Kidney capillary endothelial cell (primary cell): ENCODE measurements at regions not wholly inside any gene's neighbourhood (a gene's known extent, or its start where the extent isn't known, plus 50 kb on each side); places are given as distances from the start of the nearest gene placed in this dataset.
"Not testable (repeated sequence)": the region's sequence is repeated elsewhere in the genome, so short reads cannot be mapped to it uniquely, and the experiment has no call there.

ENCODE experiments used
- DNase-seq: peaks from one replicate; pipeline ENCODE4 v3.0.0-alpha.2; 2018; ENCODE audit warnings: low spot score

DNA sequence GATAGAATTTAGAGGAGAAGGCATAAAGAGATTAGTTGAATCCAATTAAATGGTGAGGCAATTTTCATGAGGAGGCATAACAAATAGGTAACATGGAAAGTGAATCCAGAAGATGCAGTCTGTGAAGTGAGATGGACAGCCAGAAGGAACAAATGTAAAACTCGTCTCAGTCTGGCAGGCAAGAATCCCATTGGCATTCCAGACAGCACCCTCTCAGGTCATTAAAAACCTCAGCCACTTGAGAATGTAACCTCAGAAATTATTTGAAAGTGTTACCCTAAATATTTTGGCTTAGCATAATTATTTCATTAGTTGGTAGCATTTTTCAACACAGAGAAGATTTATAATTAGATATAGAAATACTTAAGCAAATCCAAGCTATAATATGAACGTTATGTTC, 342.3 kb downstream of the LRRC3B start:
- DNase-seq = no peak

DNA sequence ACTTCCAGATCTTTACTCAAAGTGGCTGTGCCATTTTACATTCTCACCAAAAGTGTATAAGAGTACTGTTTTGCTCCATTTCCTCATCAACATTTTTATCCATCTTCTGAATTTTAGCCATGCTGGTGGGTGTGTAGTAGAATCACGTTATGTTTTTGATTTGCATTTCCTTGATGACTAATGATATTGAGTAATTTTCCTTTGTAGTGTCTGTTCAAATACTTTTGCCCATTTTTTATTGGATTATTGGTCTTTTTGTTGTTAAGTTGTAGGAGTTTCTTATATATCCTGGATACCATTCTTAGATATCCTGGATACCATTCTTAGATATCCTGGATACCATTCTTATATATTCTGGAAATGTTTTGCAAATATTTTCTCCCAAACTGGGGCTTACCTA, 344.9 kb downstream of the LRRC3B start:
- DNase-seq = peak; percentile 72

DNA sequence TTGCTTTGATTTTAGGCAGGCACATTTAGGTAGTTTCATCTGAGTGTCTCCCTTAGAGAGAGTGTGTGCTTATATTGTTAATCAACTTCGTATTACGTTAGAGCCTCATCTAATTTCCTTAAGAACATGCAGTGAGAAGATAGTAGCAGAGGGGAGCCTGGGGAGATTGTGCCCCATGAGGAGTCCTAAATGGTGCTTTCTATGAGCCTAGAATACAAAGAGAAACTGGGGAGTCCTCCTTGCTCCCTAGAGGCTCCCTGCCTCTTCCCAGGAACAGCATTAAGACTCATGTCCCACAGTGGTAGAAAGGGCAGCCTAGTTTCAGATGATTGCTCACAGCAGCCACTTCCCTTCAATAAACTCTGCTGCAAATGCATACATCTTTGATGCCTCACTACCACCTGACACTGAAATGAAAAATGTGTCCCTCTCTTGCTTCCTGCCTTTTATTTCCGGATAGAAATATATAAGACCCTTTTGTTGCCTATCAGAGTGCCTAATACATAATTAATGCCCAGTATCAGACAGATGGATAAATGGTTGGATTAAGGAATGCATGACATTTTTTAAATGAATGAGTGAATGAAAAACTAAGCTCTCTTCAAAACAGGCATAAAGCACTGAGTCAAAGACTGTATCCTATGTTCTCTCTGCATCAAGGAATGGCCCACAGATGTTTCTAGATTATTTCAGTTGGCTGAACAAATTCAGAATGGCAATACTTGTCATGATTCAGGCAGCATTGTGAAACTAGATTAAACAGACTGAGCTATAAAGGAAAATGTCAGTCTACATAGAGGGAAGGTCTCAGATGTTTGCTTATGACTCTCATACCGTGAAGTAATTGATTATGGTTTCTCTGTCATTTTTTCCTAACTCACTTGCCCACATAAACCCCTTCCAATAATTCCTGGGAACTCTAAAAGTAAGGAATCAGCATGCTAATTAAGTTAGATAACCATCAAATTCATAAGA, 362.1 kb downstream of the LRRC3B start:
- no peak for DNase-seq

DNA sequence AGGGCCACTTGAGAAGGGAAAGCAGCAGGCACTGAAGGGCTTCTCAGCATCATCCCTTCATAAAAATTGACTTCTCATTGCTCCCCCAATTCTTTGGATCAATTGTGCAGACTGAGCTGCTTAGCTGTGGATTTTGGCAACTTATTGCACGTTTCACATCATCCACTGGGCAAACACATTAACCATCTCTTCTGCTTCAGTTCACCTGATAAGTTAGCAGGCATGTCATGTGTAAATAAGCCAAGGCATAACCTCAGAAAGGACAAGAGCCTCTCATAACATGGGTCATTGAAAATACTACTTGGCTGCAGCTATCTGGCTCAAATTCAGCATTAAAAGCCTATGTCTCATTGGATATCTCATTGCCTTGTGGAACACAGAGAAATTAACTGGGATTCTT, 366.5 kb downstream of the LRRC3B start:
- no peak for DNase-seq

DNA sequence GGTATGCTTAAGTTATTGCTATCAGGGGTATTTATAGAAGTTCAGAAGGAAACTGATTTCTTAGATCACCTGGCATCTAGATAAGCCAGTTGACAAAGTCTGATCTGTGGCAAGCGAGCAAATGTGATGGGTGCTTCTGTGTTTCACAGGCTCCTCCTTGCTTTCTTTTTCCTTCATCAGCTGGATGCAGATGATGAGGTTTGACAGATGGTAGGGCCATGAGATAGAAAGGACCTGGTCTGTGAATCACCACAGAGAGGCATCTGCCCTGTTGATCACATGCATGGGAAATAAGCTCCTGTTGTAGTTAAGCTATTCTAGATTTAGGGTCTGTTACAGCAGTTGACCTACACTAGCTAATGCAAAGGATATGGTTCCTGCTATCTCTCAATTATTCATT, 372.0 kb downstream of the NEK10 start:
- DNase-seq = no peak

DNA sequence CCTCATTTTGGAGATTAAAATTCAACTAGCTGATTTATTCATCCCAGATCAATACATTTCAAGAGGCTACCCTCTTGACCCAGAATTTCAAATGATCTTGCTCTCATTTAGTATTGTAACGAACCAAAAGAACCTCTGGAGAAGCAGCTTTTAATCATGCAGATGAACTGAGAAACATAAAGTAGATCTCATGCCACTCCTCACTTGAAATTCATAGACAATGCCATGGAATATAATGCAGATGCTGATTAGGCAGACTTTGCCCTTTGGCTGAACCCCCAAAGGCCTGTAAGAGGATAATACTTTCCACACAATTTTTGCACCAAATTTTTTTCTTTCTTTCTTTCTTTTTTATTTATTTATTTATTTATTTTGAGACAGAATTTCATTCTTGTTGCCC, 358.3 kb downstream of the NEK10 start:
- DNase-seq = no peak

DNA sequence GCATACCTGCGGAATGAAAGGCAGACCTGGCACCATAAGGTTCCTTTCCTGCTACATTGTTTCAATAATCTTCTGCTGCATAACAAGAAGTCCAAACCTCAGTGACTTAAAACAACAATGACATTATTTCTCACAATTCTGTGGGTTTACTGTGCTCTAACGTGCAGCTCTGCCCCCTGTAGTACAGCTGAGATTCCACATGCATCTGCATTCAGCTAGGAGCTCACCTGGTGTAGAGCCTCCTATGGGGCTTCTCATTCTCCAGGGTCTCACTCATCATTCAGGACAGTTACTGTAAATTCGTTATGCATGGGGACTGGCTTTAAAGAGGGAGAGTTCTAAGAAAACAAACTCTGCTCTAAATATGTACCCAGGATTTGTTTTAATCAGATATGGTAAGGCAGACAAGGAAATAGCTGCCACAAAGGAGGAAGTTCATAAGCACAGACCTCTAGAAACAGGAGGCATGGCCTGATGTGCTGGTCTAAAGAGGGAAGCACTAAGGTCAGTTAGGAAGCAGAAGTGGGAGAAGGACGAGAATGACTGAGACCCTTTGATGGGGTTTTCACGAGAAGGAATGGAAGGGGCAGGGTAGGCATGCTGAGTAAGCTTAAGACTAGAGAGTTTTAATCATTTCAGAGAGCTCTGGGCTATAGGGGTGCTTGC, 347.0 kb downstream of the NEK10 start:
- no peak for DNase-seq

DNA sequence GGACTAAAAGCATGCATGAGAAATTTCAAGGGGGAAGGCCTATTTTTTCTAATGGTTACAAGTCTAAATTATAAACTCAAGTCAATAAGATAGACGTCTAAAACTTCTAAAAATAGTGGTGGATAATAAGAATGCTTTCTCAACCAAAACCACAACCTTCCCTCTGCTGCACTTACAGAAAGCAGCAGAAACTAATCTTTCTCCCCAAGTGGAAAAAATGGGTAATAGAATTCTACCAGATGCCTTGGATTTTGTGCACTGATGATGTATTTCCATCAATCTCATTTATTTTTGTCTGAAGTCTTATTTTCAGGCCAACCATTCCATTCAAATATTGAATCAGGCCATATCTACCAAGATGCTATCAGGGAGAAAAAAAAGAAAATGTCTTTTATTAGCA, 344.7 kb downstream of the NEK10 start:
- no peak for DNase-seq

DNA sequence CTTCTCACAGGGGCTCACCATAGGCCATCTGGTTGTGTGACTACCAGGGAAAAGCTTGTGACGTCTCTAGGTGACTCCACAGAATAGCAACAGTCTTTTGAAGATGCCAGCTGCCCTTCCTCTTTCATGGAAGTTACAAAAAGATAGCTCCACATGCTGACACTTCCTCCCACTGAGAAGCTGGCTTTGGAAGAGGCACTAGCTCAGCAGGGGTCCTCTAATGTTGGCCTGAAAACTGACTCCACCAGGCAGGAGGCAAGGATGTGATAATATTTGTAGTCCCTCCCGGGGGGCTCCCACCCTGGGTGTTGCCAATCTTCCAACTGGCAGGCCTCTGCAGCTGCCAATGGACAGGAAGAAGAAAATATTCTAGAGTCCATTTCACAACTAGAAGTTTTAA, 343.5 kb downstream of the NEK10 start:
- no peak for DNase-seq

DNA sequence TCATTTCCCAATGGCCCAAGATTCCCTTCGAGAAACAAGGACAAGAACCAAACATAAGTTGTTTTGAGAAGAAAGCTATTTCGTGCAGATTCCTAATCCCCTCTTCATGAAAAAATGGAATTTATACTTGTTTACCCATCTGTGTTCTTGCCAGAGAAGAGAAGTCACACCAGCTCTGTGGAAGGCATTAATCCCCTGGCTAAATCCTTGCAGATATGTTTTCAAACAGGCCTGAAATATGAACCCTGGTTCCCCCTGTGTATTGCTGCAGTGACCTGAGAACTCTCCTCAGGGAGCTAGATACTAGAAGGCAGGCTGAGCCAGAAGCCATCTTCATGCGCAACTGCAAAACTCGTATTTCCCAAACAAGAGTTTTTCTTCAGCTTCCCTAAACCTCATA, 337.7 kb downstream of the NEK10 start:
- DNase-seq = no peak

DNA sequence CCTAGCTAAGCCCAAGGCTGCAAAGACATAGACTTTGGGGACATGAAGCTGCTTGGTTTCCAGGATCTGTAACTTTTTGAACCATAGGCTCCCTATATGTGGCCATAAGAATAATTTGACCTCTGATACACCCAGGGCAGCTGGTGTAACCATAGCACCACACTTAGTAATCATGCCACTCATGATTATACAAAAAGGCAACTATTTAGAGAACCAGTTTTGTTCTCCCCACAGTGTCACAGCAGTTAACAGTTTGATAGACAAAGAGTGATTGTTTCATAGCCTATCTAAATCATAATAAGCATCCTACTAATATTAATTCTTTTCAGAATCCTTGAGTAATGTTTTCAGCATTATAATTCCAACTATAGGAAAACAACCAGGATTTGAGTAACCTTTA, 334.9 kb downstream of the NEK10 start:
- no peak for DNase-seq

DNA sequence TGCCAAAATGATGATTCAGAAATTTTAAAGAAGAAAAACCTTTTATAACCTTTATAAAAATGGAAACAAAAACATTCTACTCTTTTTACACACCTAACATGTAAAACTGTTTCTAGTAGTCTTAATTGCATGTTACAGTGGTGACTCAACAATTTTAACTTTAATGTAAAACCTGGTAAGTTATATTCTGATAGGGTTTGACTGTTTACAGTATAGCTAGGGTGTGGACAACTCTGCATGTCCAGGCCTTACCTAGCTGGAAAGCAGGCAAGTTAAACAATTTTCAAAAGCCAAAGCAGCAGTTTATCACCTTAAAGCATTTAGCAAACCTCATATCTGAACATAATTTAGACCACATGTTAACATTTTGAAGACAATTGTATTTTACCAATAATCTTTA, 328.5 kb downstream of the NEK10 start:
- DNase-seq = no peak

DNA sequence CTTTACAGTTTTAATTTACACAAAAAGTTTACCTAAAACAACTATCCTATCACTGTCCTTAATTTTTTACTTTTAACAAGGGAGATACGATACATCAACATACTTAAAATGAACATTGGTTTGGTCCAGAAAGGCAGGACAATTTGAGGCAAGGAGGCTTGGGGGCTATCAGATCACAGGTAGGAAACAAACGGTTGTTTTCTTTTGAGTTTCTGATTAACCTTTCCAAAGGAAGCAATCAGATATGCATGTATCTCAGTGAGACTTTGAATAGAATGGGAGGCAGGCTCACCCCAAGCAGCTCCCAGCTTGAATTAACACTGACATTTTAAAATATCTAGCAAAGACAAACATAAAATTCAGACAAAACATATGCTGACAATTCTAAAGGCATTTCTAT, 326.6 kb downstream of the NEK10 start:
- not testable (repeated sequence) for DNase-seq

DNA sequence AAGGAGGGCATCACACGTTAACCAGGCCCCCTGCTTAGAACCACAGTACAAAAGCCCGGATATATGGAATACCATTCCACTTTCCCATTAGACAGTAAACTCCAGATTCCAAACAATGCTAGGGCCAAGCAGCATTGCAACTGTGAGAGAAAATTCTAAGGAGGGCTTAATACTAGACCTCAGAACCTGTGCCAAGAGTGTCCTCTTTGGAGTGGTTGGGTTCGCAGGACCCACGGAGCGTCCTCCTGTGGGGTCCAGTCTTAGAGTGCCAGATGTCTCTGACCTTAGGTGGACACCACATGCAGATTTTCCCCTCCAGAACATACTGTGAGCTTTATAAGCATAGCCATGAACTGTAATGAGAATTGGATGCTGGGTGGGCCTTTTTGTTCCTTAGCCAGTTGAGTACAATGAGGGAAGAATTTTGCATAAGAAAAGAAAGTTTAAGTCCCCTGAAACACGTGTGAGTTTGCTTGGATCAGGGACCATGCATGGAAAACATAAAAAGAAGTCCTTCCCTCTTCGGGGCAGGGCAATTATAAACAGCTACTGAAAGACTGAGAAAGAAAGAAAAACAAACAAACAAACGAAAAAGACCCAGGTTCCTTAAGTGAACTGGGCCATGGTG, 325.7 kb downstream of the NEK10 start:
- no peak for DNase-seq

DNA sequence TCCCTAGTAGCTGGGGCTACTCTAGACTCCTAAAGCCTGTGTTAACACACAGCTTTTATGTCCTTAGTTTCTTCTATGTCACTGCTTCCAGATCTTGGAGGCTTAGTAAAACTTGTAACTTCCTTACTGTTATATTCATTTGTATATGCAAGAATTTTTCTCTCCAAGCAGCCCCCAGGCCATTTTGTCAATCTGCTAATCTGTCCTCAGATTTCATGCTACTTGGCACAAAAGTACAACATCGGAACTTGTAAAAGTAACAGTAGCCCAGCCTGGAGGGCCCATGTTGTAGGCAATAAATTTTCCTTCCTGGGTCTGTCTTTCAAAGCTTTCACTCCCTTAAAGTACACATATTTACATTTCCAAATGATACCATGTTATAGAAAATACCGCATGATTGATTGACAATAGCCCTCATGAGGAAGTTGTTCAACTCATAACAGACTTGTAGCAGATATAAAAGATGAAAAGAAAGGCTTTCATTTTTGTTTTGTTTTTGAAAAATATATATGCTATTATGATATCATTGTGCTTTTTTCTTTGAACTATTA, 324.2 kb downstream of the NEK10 start:
- DNase-seq = no peak

DNA sequence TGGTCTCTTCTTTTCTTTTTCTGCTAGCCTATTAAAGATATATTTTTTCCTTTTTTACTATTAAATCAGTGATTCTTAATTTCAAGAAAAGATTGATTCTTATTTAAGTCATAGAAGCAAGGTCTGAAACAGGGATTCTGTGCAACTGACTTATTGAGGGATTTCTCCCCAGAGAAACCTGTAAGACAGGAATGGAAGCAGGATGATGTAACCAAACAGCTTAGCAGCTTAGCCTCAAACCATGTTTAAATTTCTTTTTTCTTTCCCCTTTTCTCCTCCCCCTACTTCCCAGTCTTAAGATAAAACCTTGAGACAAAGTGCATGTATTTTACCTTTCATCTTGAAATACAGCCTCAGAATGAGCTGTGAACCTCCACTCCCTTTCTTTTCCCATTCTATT, 322.8 kb downstream of the NEK10 start:
- DNase-seq = no peak

DNA sequence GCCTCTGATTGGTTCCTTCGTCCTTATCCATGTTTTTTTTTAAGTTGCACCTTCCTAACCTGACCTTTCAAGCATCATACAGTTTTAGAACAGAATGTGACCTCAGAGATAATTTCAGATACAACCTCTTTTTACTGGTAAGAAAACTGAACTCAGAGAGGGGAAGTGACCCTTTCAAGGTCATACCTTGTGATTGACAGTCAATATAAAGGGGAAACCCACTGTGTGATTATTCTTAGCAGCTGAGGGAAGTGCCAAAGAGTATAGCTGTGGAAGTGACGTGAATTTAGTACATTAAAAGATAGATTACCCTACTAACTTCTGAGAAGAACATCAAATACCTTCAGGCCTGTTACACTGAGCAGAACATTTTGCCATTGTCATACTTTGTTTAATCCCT, 319.4 kb downstream of the NEK10 start:
- no peak for DNase-seq

DNA sequence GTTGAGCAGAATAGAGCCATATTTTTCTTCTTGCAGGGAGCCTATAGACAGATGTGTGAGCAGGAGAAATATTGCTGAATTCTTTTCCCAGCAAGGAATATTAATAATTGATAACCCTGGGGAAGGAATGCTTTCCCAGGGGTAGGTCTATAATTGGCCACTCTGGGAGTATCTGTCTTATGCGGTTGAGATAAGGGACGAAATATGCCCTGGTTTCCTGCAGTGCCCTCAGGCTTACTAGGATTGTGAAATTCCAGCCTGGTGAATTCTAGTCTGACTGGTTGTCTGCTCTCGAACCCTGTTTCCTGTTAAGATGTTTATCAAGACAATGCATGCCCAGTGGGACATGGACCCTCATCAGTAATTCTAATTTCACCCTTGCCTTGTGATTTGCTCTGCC, 317.7 kb downstream of the NEK10 start:
- DNase-seq = not testable (repeated sequence)

DNA sequence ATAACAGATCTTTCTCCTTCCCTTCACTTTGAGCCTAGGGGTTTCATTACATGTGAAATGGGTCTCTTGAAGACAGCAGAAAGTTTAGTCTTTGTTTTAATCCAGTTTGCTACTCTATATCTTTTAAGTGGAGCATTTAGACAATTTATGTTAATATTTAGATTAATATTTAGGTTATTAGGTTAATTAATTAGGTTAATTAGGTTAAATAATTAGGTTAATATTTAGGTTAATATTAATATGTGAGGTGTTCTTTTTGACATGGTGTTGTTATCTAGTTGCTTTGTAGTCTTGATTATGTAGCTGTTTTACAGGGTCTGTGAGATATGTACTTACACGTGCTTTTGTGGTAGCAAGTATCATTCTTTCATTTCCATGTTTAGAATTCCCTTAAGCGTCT, 312.9 kb downstream of the NEK10 start:
- DNase-seq = no peak

DNA sequence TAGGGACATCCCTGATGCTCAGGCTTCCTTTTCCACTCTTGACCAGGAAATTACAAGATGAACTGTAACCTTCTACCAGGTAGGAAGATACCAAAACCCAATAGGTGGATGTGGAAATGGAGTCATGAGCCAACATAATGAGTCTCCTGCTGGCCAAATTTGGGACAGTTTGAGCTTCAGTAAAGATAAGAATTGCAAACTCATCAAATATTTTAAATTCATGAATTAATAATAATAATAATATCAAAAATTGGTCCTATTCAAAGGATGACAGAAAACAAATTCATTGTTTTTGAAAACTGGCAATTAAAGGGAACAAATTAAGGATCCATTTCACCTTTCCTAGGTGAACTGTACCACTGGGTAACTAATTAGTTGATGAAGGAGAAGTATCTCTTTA, 309.7 kb downstream of the NEK10 start:
- DNase-seq = no peak
